H1 (cell line): ENCODE measurements at regions not wholly inside any gene's neighbourhood (a gene's known extent, or its start where the extent isn't known, plus 50 kb on each side); places are given as distances from the start of the nearest gene placed in this dataset.

Experiments
- CTCF ChIA-PET: fragments of 300-600 bp; sonication (Branson Sonifier 250); formaldehyde crosslinking; loops from one replicate; lab custom pipeline; 2021; ENCODE audit not compliant: partially characterized antibody; lab: Charles Lee
- POLR2A ChIA-PET: fragments of 300-600 bp; sonication (Branson Sonifier 250); formaldehyde crosslinking; loops from one replicate; lab custom pipeline; 2021; ENCODE audit warnings: inconsistent platforms; ENCODE audit not compliant: partially characterized antibody; lab: Charles Lee
- DNase-seq, 2 experiments: peaks; one replicate each; pipeline versions ENCODE4 v3.0.0 to v3.0.0-alpha.2; 2010 to 2022; ENCODE audit warnings: low spot score in 2 of 2, low read depth in 1 of 2, mixed read lengths in 1 of 2
- FAIRE-seq: peaks from 2 replicates; lab custom pipeline; 2011; peaks lifted over from hg19 to GRCh38; lab: Jason Lieb, UNC
- H2AFZ ChIP-seq: 2 replicates; pipeline ENCODE4 v1.8.1; 2012; ENCODE audit warnings: low read length, inconsistent platforms
- H2AK5ac ChIP-seq: 2 replicates; pipeline ENCODE4 v1.6.1; 2013; ENCODE audit warnings: low read depth, low read length
- H2BK120ac ChIP-seq: replicated peaks from 2 replicates; pipeline ENCODE3; 2013; ENCODE audit warnings: low read depth, low read length, inconsistent platforms
- H2BK12ac ChIP-seq: 2 replicates; pipeline ENCODE4 v1.6.1; 2013; ENCODE audit warnings: low read depth, low read length
- H2BK15ac ChIP-seq: 2 replicates; pipeline ENCODE4 v1.6.1; 2013; ENCODE audit warnings: low read length
- H2BK20ac ChIP-seq: 2 replicates; pipeline ENCODE4 v1.6.1; 2013; ENCODE audit warnings: low read length
- H2BK5ac ChIP-seq: 2 replicates; pipeline ENCODE4 v1.6.1; 2013; ENCODE audit warnings: low read depth, low read length
- H3K14ac ChIP-seq: 2 replicates; pipeline ENCODE4 v1.6.1; 2013; ENCODE audit warnings: inconsistent platforms; ENCODE audit not compliant: insufficient read length
- H3K18ac ChIP-seq: 2 replicates; pipeline ENCODE4 v1.6.1; 2013; ENCODE audit warnings: low read length; ENCODE audit errors: extremely low read depth
- H3K23ac ChIP-seq: 2 replicates; pipeline ENCODE4 v1.6.1; 2013; ENCODE audit warnings: inconsistent platforms; ENCODE audit not compliant: insufficient read length
- H3K23me2 ChIP-seq: 2 replicates; pipeline ENCODE4 v1.6.1; 2013; ENCODE audit warnings: low read depth, low read length
- H3K27ac ChIP-seq: 2 replicates; pipeline ENCODE4 v1.6.1; 2011; ENCODE audit warnings: low read depth, low read length, inconsistent platforms
- H3K27me3 ChIP-seq, 4 experiments: replicated peaks in 1 of 4; 1 replicate in 1 of 4; 2 replicates in 3 of 4; pipeline versions ENCODE4 v1.6.1 to v1.8.1; 2011 to 2013; ENCODE audit warnings: low read length in 3 of 4, mild to moderate bottlenecking in 3 of 4, inconsistent platforms in 2 of 4, mixed read lengths in 2 of 4, moderate library complexity in 1 of 4; ENCODE audit not compliant: control insufficient read depth in 3 of 4, insufficient read depth in 3 of 4; ENCODE audit errors: extremely low read depth in 1 of 4
- H3K36me3 ChIP-seq, 4 experiments: 2 replicates each; pipeline versions ENCODE4 v1.6.1 to v1.8.1; 2011 to 2013; ENCODE audit warnings: mild to moderate bottlenecking in 4 of 4, low read length in 3 of 4, moderate library complexity in 2 of 4, control low read depth in 1 of 4, inconsistent platforms in 1 of 4; ENCODE audit not compliant: insufficient read depth in 4 of 4, control insufficient read depth in 2 of 4
- H3K4ac ChIP-seq: replicated peaks from 2 replicates; pipeline ENCODE3; 2013; ENCODE audit warnings: low read length, low read depth, mixed read lengths, inconsistent platforms; ENCODE audit not compliant: insufficient read length
- H3K4me1 ChIP-seq, 4 experiments: replicated peaks in 1 of 4; 1 replicate in 1 of 4; 2 replicates in 3 of 4; pipeline versions ENCODE4 v1.6.1 to v1.8.1; 2011 to 2013; ENCODE audit warnings: low read length in 3 of 4, inconsistent platforms in 2 of 4, mixed read lengths in 1 of 4; ENCODE audit not compliant: insufficient read depth in 4 of 4, control insufficient read depth in 3 of 4
- H3K4me2 ChIP-seq, 2 experiments: 2 replicates each; pipeline versions ENCODE4 v1.6.1 to v1.8.1; 2011 to 2013; ENCODE audit warnings: low read depth in 2 of 2, low read length in 2 of 2, control low read depth in 1 of 2, inconsistent platforms in 1 of 2, mild to moderate bottlenecking in 1 of 2; ENCODE audit not compliant: insufficient read depth in 1 of 2
- H3K4me3 ChIP-seq, 4 experiments: fragments of 200-600, 300-600 bp in 1 of 4; sonication (generic), shearing (Covaris generic), sonication (Bioruptor Twin) in 1 of 4; 2 replicates each; pipeline versions ENCODE4 v1.5.1 to v1.8.1; 2011 to 2016; ENCODE audit warnings: low read length in 4 of 4, low read depth in 3 of 4, control low read depth in 2 of 4, inconsistent platforms in 2 of 4, mild to moderate bottlenecking in 2 of 4, mixed read lengths in 1 of 4, moderate library complexity in 1 of 4; ENCODE audit not compliant: insufficient read depth in 2 of 4; ENCODE audit errors: extremely low read depth in 1 of 4
- H3K56ac ChIP-seq: replicated peaks from 2 replicates; pipeline ENCODE3; 2013; ENCODE audit warnings: low read depth, mild to moderate bottlenecking, mixed read lengths, low read length, inconsistent platforms; ENCODE audit not compliant: insufficient read length
- H3K79me1 ChIP-seq: 2 replicates; pipeline ENCODE4 v1.6.1; 2013; ENCODE audit warnings: low read depth, low read length, control low read depth
- H3K79me2 ChIP-seq, 2 experiments: 2 replicates each; pipeline versions ENCODE4 v1.6.1 to v1.8.1; 2012 to 2013; ENCODE audit warnings: low read length in 2 of 2, mild to moderate bottlenecking in 2 of 2, inconsistent platforms in 1 of 2; ENCODE audit not compliant: insufficient read depth in 2 of 2, control insufficient read depth in 1 of 2
- H3K9ac ChIP-seq, 4 experiments: replicated peaks in 1 of 4; 1 replicate in 1 of 4; 2 replicates in 3 of 4; pipeline versions ENCODE4 v1.6.1 to v1.8.1; 2011 to 2013; ENCODE audit warnings: low read depth in 3 of 4, low read length in 3 of 4, control low read depth in 2 of 4, mild to moderate bottlenecking in 2 of 4, moderate library complexity in 2 of 4, inconsistent platforms in 1 of 4; ENCODE audit errors: extremely low read depth in 1 of 4
- H3K9me3 ChIP-seq, 2 experiments: 2 replicates each; pipeline versions ENCODE4 v1.6.1 to v1.8.1; 2012 to 2013; ENCODE audit warnings: mild to moderate bottlenecking in 2 of 2, moderate library complexity in 2 of 2, control low read depth in 1 of 2, inconsistent platforms in 1 of 2, low read depth in 1 of 2, low read length in 1 of 2, mixed read lengths in 1 of 2; ENCODE audit not compliant: insufficient read depth in 2 of 2
- H4K20me1 ChIP-seq, 2 experiments: replicated peaks in 1 of 2; 2 replicates each; pipeline versions ENCODE3 to v1.8.1; 2011 to 2013; ENCODE audit warnings: inconsistent platforms in 2 of 2, low read length in 2 of 2, mild to moderate bottlenecking in 1 of 2; ENCODE audit not compliant: insufficient read depth in 2 of 2, control insufficient read depth in 1 of 2
- H4K5ac ChIP-seq: 2 replicates; pipeline ENCODE4 v1.6.1; 2013; ENCODE audit warnings: low read length, low read depth, mixed read lengths, inconsistent platforms; ENCODE audit not compliant: insufficient read length
- H4K8ac ChIP-seq: 2 replicates; pipeline ENCODE4 v1.8.0; 2013; ENCODE audit warnings: mild to moderate bottlenecking, moderate library complexity, low read length, inconsistent platforms; ENCODE audit not compliant: insufficient read depth; ENCODE audit errors: extremely low read depth
- H4K91ac ChIP-seq: replicated peaks from 2 replicates; pipeline ENCODE3; 2013; ENCODE audit warnings: low read length, mixed read lengths, inconsistent platforms; ENCODE audit not compliant: insufficient read length
- RBBP5 ChIP-seq: IDR thresholded peaks from 2 replicates; pipeline ENCODE4 v1.7.1; 2012; ENCODE audit warnings: low read depth, mild to moderate bottlenecking, inconsistent platforms, low read length, moderate library complexity, borderline replicate concordance
- WGBS, 2 experiments: shearing (Covaris generic) in 1 of 2; methylation state at CpG; one replicate each; pipeline versions ENCODE4 v1.1.6 to v1.1.7; 2013 to 2015; ENCODE audit warnings: low lambda C conversion rate in 2 of 2, mixed read lengths in 2 of 2, inconsistent platforms in 1 of 2, low coverage in 1 of 2, missing lambda C conversion rate in 1 of 2; ENCODE audit not compliant: insufficient replicate concordance in 2 of 2, insufficient coverage in 1 of 2, insufficient read length in 1 of 2; ENCODE audit errors: extremely low coverage in 1 of 2, missing lambda C conversion rate in 1 of 2; 5-methylcytosine and 5-hydroxymethylcytosine counted together

- Histone ChIP-seq H2AFZ (no peak overlapping the region), H3K14ac (no peak overlapping the region), H3K79me1 (no peaks in the 10 kb centered on the region), H2BK15ac (no peak overlapping the region), H3K23ac (no peak overlapping the region), H3K27ac (no peak overlapping the region), H2BK12ac (no peak overlapping the region), H2AK5ac (no peak overlapping the region), H3K4me2 (no peak overlapping the region), H3K36me3 (no peaks in the 10 kb centered on the region), H3K18ac (no peak overlapping the region), H3K9me3 (no peaks in the 10 kb centered on the region), H2BK20ac (no peak overlapping the region), H3K4ac (no peak overlapping the region), H2BK5ac (no peak overlapping the region), H4K5ac (no peak overlapping the region), H2BK120ac (no peak overlapping the region), H3K27me3 (peaks cover 0 to 4% (median 0%) of the 10 kb centered on the region in 4 experiments; a peak in 1 of 7 replicates), H4K8ac (no peak overlapping the region), H3K4me1 (peaks cover 5 to 11% (median 10%) of the 10 kb centered on the region in 4 experiments; a peak in 5 of 7 replicates), H4K91ac (no peak overlapping the region), H4K20me1 (no peaks in the 10 kb centered on the region), H3K9ac (no peak overlapping the region), H3K4me3 (no peak overlapping the region), H3K56ac (no peak overlapping the region), H3K79me2 (no peaks in the 10 kb centered on the region), H3K23me2 (no peaks in the 10 kb centered on the region)
- no peak for TF ChIP-seq RBBP5
- 89% methylated on average over 1 of the region's 1 CpG; no CpG with 5 or more reads in 1 of the 2 experiments for WGBS, 2 experiments
- FAIRE-seq (no peak), DNase-seq (no peak)
- ChIA-PET CTCF (interaction anchor here (1.2 to 1.3 kb wide), 2 partner anchors 176 to 217 kb away, joined by 3 to 4 read pairs; no protein-coding TSS in a partner anchor), POLR2A (no interaction called here)
These were observed 100.4 kb upstream of the SLC44A1 start for GRCh38 chr9:105144076-105144475.
